H1 (cell line): ENCODE measurements at regions not wholly inside any gene's neighbourhood (a gene's known extent, or its start where the extent isn't known, plus 50 kb on each side); places are given as distances from the start of the nearest gene placed in this dataset.

Experiments
- ATF2 ChIP-seq: IDR thresholded peaks from 2 replicates; pipeline ENCODE4 v1.6.1; 2012; ENCODE audit warnings: low read length, inconsistent platforms
- CTCF ChIP-seq, 3 experiments: IDR thresholded peaks; 1 replicate in 2 of 3; 2 replicates in 1 of 3; pipeline versions ENCODE4 v1.5.1 to v1.6.1; 2011; ENCODE audit warnings: low read length in 3 of 3, mild to moderate bottlenecking in 3 of 3, inconsistent platforms in 2 of 3, low read depth in 1 of 3, moderate library complexity in 1 of 3; ENCODE audit not compliant: insufficient read depth in 1 of 3; ENCODE audit errors: control extremely low read depth in 1 of 3
- EP300 ChIP-seq, 2 experiments: IDR thresholded peaks; 1 replicate in 1 of 2; 2 replicates in 1 of 2; pipeline ENCODE4 v1.6.1; 2011 to 2012; ENCODE audit warnings: low read depth in 2 of 2, low read length in 2 of 2, mild to moderate bottlenecking in 2 of 2, borderline replicate concordance in 1 of 2, inconsistent platforms in 1 of 2, moderate library complexity in 1 of 2
- MAFK ChIP-seq: IDR thresholded peaks from 2 replicates; pipeline ENCODE4 v1.6.1; 2012; ENCODE audit warnings: low read depth, mild to moderate bottlenecking, improper control_type of control experiment, low read length
- MAX ChIP-seq: IDR thresholded peaks from 2 replicates; pipeline ENCODE4 v1.6.1; 2012; ENCODE audit warnings: inconsistent platforms
- POLR2A ChIP-seq, 2 experiments: IDR thresholded peaks; 1 replicate in 1 of 2; 2 replicates in 1 of 2; pipeline ENCODE4 v1.6.1; 2011; ENCODE audit warnings: low read depth in 2 of 2, low read length in 2 of 2, mild to moderate bottlenecking in 2 of 2; ENCODE audit errors: control extremely low read depth in 1 of 2
- POLR2AphosphoS5 ChIP-seq: IDR thresholded peaks from 2 replicates; pipeline ENCODE4 v1.6.1; 2011; ENCODE audit warnings: low read depth, low read length
- SIRT6 ChIP-seq: IDR thresholded peaks from one replicate; pipeline ENCODE4 v1.7.1; 2012; ENCODE audit warnings: low read length, inconsistent platforms
- TAF1 ChIP-seq: IDR thresholded peaks from 2 replicates; pipeline ENCODE4 v1.6.1; 2011; ENCODE audit warnings: mild to moderate bottlenecking, low read depth, low read length
- USF2 ChIP-seq: IDR thresholded peaks from 2 replicates; pipeline ENCODE4 v1.6.1; 2011; ENCODE audit warnings: low read length, improper control_type of control experiment
- YY1 ChIP-seq: IDR thresholded peaks from 2 replicates; pipeline ENCODE4 v1.6.1; 2011; ENCODE audit warnings: low read depth, mild to moderate bottlenecking, low read length
- ZNF274 ChIP-seq: IDR thresholded peaks from 2 replicates; pipeline ENCODE4 v1.7.0; 2012; ENCODE audit warnings: low read length, borderline replicate concordance; ENCODE audit errors: extremely low read depth

- TF ChIP-seq USF2 = no peak
- TF ChIP-seq SIRT6 = no peak
- TF ChIP-seq CTCF (IDR thresholded peaks at IDR 0.05; ENCODE audit: control extremely low read depth in 1 of 3, insufficient read depth in 1 of 3, low read depth in 1 of 3, low read length in 3 of 3) = no peak
- TF ChIP-seq MAX = no peak
- no peak for TF ChIP-seq POLR2AphosphoS5
- TF ChIP-seq MAFK = no peak
- no peak for TF ChIP-seq EP300 (IDR thresholded peaks at IDR 0.05; ENCODE audit: borderline replicate concordance in 1 of 2, low read depth in 2 of 2, low read length in 2 of 2)
- no peak for TF ChIP-seq ATF2
- no peak for TF ChIP-seq POLR2A (IDR thresholded peaks at IDR 0.05; ENCODE audit: control extremely low read depth in 1 of 2, low read depth in 2 of 2, low read length in 2 of 2)
- TF ChIP-seq YY1 = no peak
- no peak for TF ChIP-seq ZNF274
- no peak for TF ChIP-seq TAF1
Measured at GRCh38 chr5:40359093-40359492, 320.6 kb upstream of the PTGER4 start.
